IMR-90 (cell line): ENCODE measurements at regions not wholly inside any gene's neighbourhood (a gene's known extent, or its start where the extent isn't known, plus 50 kb on each side); places are given as distances from the start of the nearest gene placed in this dataset.

Experiments
- ATAC-seq: fragments of 200-7000 bp; cut with Tn5 transposase; 2 replicates; pipeline ENCODE4 v1.9.1; 2020; ENCODE audit warnings: low read depth, mild to moderate bottlenecking, moderate library complexity
- BruUV-seq: library from RNA; stranded (reverse); fragments of 400-500 nt; replicated peaks from 2 replicates; lab custom pipeline; 2021; lab: Mats Ljungman, UMichigan
- CTCF ChIA-PET: fragments of 300-600 bp; formaldehyde crosslinking; extraction: SDS; loops from one replicate; lab custom pipeline; 2021; ENCODE audit warnings: antibody characterized with exemption; lab: Yijun Ruan, JAX
- POLR2A ChIA-PET: fragments of 300-600 bp; sonication (Branson Sonifier 250); formaldehyde crosslinking; loops from one replicate; lab custom pipeline; 2022; ENCODE audit warnings: antibody characterized with exemption; ENCODE audit not compliant: unreplicated experiment; lab: Charles Lee
- DNase-seq: peaks from one replicate; pipeline ENCODE4 v3.0.0; 2013
- H2AFZ ChIP-seq: replicated peaks from 2 replicates; pipeline ENCODE3; 2013; ENCODE audit warnings: low read length, mild to moderate bottlenecking; ENCODE audit not compliant: poor library complexity
- H2AK5ac ChIP-seq: 2 replicates; pipeline ENCODE4 v1.6.1; 2013; ENCODE audit warnings: low read depth, low read length, inconsistent platforms
- H2AK9ac ChIP-seq: replicated peaks from 2 replicates; pipeline ENCODE3; 2013; ENCODE audit warnings: mild to moderate bottlenecking, low read depth, low read length, moderate library complexity; ENCODE audit not compliant: poor library complexity
- H2BK120ac ChIP-seq: 2 replicates; pipeline ENCODE4 v1.6.1; 2013; ENCODE audit warnings: low read depth, low read length, inconsistent platforms
- H2BK15ac ChIP-seq: 3 replicates; pipeline ENCODE4 v1.6.1; 2013; ENCODE audit warnings: low read depth, low read length, inconsistent platforms
- H2BK20ac ChIP-seq: 2 replicates; pipeline ENCODE4 v1.6.1; 2013; ENCODE audit warnings: low read depth, mild to moderate bottlenecking, inconsistent platforms, low read length, moderate library complexity
- H2BK5ac ChIP-seq: 2 replicates; pipeline ENCODE4 v1.6.1; 2013; ENCODE audit warnings: mild to moderate bottlenecking, low read depth, low read length, inconsistent platforms; ENCODE audit not compliant: poor library complexity, severe bottlenecking
- H3K14ac ChIP-seq: replicated peaks from 2 replicates; pipeline ENCODE4 v1.6.1; 2013; ENCODE audit warnings: low read depth, low read length, inconsistent platforms
- H3K18ac ChIP-seq: 2 replicates; pipeline ENCODE4 v1.6.1; 2013; ENCODE audit warnings: low read depth, low read length, control low read depth
- H3K23ac ChIP-seq: 2 replicates; pipeline ENCODE4 v1.6.1; 2013; ENCODE audit warnings: low read depth, low read length, inconsistent platforms
- H3K27ac ChIP-seq: 2 replicates; pipeline ENCODE4 v1.5.1; 2013; ENCODE audit warnings: mild to moderate bottlenecking, control low read depth, low read length; ENCODE audit not compliant: insufficient read depth
- H3K27me3 ChIP-seq: 2 replicates; pipeline ENCODE4 v1.6.1; 2013; ENCODE audit warnings: low read length; ENCODE audit not compliant: control insufficient read depth, insufficient read depth
- H3K36me3 ChIP-seq: 2 replicates; pipeline ENCODE4 v1.6.1; 2013; ENCODE audit warnings: low read length, mixed read lengths; ENCODE audit not compliant: control insufficient read depth, insufficient read depth
- H3K4ac ChIP-seq: 2 replicates; pipeline ENCODE4 v1.6.1; 2013; ENCODE audit warnings: low read depth, low read length, inconsistent platforms
- H3K4me1 ChIP-seq: 2 replicates; pipeline ENCODE4 v1.6.1; 2013; ENCODE audit warnings: low read length, mixed read lengths; ENCODE audit not compliant: control insufficient read depth, insufficient read depth
- H3K4me2 ChIP-seq: 2 replicates; pipeline ENCODE4 v1.6.1; 2013; ENCODE audit warnings: low read depth, mild to moderate bottlenecking, control low read depth, low read length, moderate library complexity
- H3K4me3 ChIP-seq: 2 replicates; pipeline ENCODE4 v1.5.1; 2013; ENCODE audit warnings: low read depth, mild to moderate bottlenecking, control low read depth, low read length, moderate library complexity; ENCODE audit not compliant: insufficient read depth
- H3K56ac ChIP-seq: 2 replicates; pipeline ENCODE4 v1.6.1; 2013; ENCODE audit warnings: low read length, inconsistent platforms; ENCODE audit not compliant: insufficient read depth; ENCODE audit errors: extremely low read depth
- H3K79me1 ChIP-seq, 2 experiments: 2 replicates each; pipeline ENCODE4 v1.6.1; 2013; ENCODE audit warnings: low read length in 2 of 2, inconsistent platforms in 1 of 2, low read depth in 1 of 2
- H3K9ac ChIP-seq: 2 replicates; pipeline ENCODE4 v1.6.1; 2013; ENCODE audit warnings: low read depth, low read length, control low read depth
- H3K9me1 ChIP-seq: 2 replicates; pipeline ENCODE4 v1.6.1; 2013; ENCODE audit warnings: low read length, inconsistent platforms; ENCODE audit not compliant: insufficient read depth
- H3K9me3 ChIP-seq: 2 replicates; pipeline ENCODE4 v1.6.1; 2013; ENCODE audit warnings: low read length; ENCODE audit not compliant: control insufficient read depth, insufficient read depth
- H4K20me1 ChIP-seq: 2 replicates; pipeline ENCODE4 v1.6.1; 2013; ENCODE audit warnings: low read length, inconsistent platforms; ENCODE audit not compliant: insufficient read depth
- H4K5ac ChIP-seq: 2 replicates; pipeline ENCODE4 v1.6.1; 2013; ENCODE audit warnings: mild to moderate bottlenecking, low read depth, low read length, control low read depth
- H4K8ac ChIP-seq, 2 experiments: 2 replicates each; pipeline ENCODE4 v1.6.1; 2013; ENCODE audit warnings: low read depth in 2 of 2, low read length in 2 of 2, control low read depth in 1 of 2, inconsistent platforms in 1 of 2
- H4K91ac ChIP-seq: 2 replicates; pipeline ENCODE4 v1.6.1; 2013; ENCODE audit warnings: low read depth, low read length, inconsistent platforms; ENCODE audit not compliant: insufficient read depth
- BHLHE40 ChIP-seq: fragments of 150-350 bp; IDR thresholded peaks from 2 replicates; pipeline ENCODE4 v1.6.1; 2016; ENCODE audit warnings: mild to moderate bottlenecking, low read depth, low read length
- CEBPB ChIP-seq: IDR thresholded peaks from 2 replicates; pipeline ENCODE4 v1.6.1; 2012; ENCODE audit warnings: low read depth, low read length, improper control_type of control experiment
- CHD1 ChIP-seq: IDR thresholded peaks from 2 replicates; pipeline ENCODE4 v1.6.1; 2012; ENCODE audit warnings: low read depth, low read length, improper control_type of control experiment
- CTCF ChIP-seq: conservative IDR thresholded peaks from 2 replicates; pipeline ENCODE4 v1.5.1; 2012; ENCODE audit warnings: mild to moderate bottlenecking, low read depth, low read length, improper control_type of control experiment
- FOS ChIP-seq: fragments of 150-350 bp; IDR thresholded peaks from 2 replicates; pipeline ENCODE4 v1.6.1; 2016; ENCODE audit warnings: low read depth, low read length
- MAFK ChIP-seq: IDR thresholded peaks from 2 replicates; pipeline ENCODE4 v1.6.1; 2012; ENCODE audit warnings: low read depth, low read length, improper control_type of control experiment
- MAZ ChIP-seq: IDR thresholded peaks from 2 replicates; pipeline ENCODE4 v1.6.1; 2012; ENCODE audit warnings: low read depth, mild to moderate bottlenecking, low read length, improper control_type of control experiment, moderate library complexity, borderline replicate concordance
- MXI1 ChIP-seq: IDR thresholded peaks from 2 replicates; pipeline ENCODE4 v1.6.1; 2012; ENCODE audit warnings: low read depth, mild to moderate bottlenecking, low read length, moderate library complexity, borderline replicate concordance
- NFE2L2 ChIP-seq: fragments of 150-350 bp; IDR thresholded peaks from 2 replicates; pipeline ENCODE4 v1.6.1; 2016; ENCODE audit warnings: low read depth, mild to moderate bottlenecking, low read length
- POLR2A ChIP-seq: IDR thresholded peaks from 2 replicates; pipeline ENCODE4 v1.6.1; 2012; ENCODE audit warnings: mild to moderate bottlenecking, low read depth, low read length
- RFX5 ChIP-seq: IDR thresholded peaks from 2 replicates; pipeline ENCODE4 v1.8.0; 2012; ENCODE audit warnings: low read depth, mild to moderate bottlenecking, low read length, moderate library complexity
- SMC3 ChIP-seq: fragments of 150-350 bp; IDR thresholded peaks from 2 replicates; pipeline ENCODE4 v1.6.1; 2016; ENCODE audit warnings: low read depth, mild to moderate bottlenecking, antibody characterized with exemption, low read length, moderate library complexity
- WGBS, 2 experiments: methylation state at CpG; one replicate each; pipeline versions ENCODE4 v1.1.5 to v1.1.7; 2013; ENCODE audit warnings: missing lambda C conversion rate in 2 of 2; ENCODE audit not compliant: insufficient read length in 1 of 2; ENCODE audit errors: extremely low coverage in 2 of 2; 5-methylcytosine and 5-hydroxymethylcytosine counted together
- dilution Hi-C: fragments of 300-500 bp; cut with HindIII; formaldehyde crosslinking; loops from one replicate; pipeline ENCODE4 v1.14.3; 2018; ENCODE audit warnings: low sequenced_read_pairs; ENCODE audit not compliant: unreplicated experiment
- in situ Hi-C: fragments of 300-500 bp; cut with MboI; formaldehyde crosslinking; loops from 3 replicates; pipeline ENCODE4 v1.14.3; 2019; ENCODE audit warnings: low sequenced_read_pairs, inconsistent platforms, mixed read lengths
- intact Hi-C: fragments of 100-400 bp; cut with micrococcal nuclease; formaldehyde crosslinking; loops from 2 replicates; pipeline ENCODE4 v1.10.0; 2022
- TF ChIP-seq, protein P1 (sequence below): fragments of 150-350 bp; IDR thresholded peaks from 2 replicates; pipeline ENCODE4 v1.6.1; 2016; ENCODE audit warnings: low read depth, mild to moderate bottlenecking, low read length, moderate library complexity, borderline replicate concordance

DNA sequence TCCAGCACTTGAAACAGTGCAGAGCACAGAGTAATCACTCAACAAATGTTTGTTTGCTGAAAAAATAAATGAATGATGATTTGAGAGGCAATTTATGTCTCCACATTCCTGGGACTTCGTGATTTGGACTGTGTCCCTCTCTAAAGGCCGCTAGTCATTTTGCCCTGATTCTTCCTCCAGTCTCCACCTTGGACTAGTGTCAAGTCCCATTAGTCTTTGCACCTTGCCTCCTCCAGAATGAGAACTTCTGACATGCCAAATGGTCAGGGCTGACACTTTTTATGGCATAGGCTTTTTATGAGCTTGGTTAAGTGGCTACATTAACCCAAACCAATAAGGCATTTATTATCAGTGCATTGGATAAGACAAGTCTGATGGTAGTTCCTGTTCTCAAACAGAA, 65.1 kb upstream of the POF1B start:
- Histone ChIP-seq H2AFZ (no peak overlapping the region), H3K79me1 (no peaks in the 10 kb centered on the region), H3K27ac (no peak overlapping the region), H4K91ac (no peak overlapping the region), H3K4me3 (no peak overlapping the region), H2BK15ac (no peak overlapping the region), H2BK20ac (no peak overlapping the region), H4K8ac (no peak overlapping the region), H3K9ac (no peak overlapping the region), H3K9me1 (no peaks in the 10 kb centered on the region), H3K27me3 (no peaks in the 10 kb centered on the region), H2AK5ac (no peak overlapping the region), H3K4me1 (no peaks in the 10 kb centered on the region), H3K4ac (no peak overlapping the region), H4K5ac (no peak overlapping the region), H2BK5ac (no peak overlapping the region), H3K23ac (no peak overlapping the region), H3K18ac (no peak overlapping the region), H3K14ac (no peak overlapping the region), H3K4me2 (no peak overlapping the region), H2BK120ac (no peak overlapping the region), H3K36me3 (no peaks in the 10 kb centered on the region), H3K56ac (no peak overlapping the region), H3K9me3 (peaks cover 11% of the 10 kb centered on the region), H4K20me1 (no peaks in the 10 kb centered on the region), H2AK9ac (no peak overlapping the region)
- no TSS peak for BruUV-seq
- ATAC-seq: no peak
- no CpG with 5 or more reads among the region's 2 CpGs for WGBS, 2 experiments
- in situ Hi-C loops: no loop called here
- DNase-seq: no peak
- dilution Hi-C loops: no loop called here
- TF ChIP-seq, protein P1, sequence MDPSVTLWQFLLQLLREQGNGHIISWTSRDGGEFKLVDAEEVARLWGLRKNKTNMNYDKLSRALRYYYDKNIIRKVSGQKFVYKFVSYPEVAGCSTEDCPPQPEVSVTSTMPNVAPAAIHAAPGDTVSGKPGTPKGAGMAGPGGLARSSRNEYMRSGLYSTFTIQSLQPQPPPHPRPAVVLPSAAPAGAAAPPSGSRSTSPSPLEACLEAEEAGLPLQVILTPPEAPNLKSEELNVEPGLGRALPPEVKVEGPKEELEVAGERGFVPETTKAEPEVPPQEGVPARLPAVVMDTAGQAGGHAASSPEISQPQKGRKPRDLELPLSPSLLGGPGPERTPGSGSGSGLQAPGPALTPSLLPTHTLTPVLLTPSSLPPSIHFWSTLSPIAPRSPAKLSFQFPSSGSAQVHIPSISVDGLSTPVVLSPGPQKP: no peak
- TF ChIP-seq SMC3 (no peak), POLR2A (no peak), CHD1 (no peak), NFE2L2 (no peak), BHLHE40 (no peak), MXI1 (no peak), MAFK (no peak), MAZ (no peak), CEBPB (no peak), CTCF (no peak), RFX5 (no peak), FOS (no peak)
- ChIA-PET POLR2A (no interaction called here), CTCF (no interaction called here)
- intact Hi-C loops: no loop called here
